HEK293 (cell line): ENCODE measurements at regions not wholly inside any gene's neighbourhood (a gene's known extent, or its start where the extent isn't known, plus 50 kb on each side); places are given as distances from the start of the nearest gene placed in this dataset.

Source experiments
- ZNF114 ChIP-seq: fragments of 450-650 bp; formaldehyde crosslinking; IDR thresholded peaks from 2 replicates; pipeline ENCODE4 v1.5.0; 2017; ENCODE audit warnings: missing biosample characterization, missing genetic modification characterization
- TF ChIP-seq, protein P1 (sequence below): fragments of 450-650 bp; formaldehyde crosslinking; IDR thresholded peaks from 2 replicates; pipeline ENCODE4 v1.5.1; 2016; ENCODE audit warnings: missing biosample characterization, missing genetic modification characterization
- TF ChIP-seq, protein P2 (sequence below): fragments of 450-650 bp; formaldehyde crosslinking; IDR thresholded peaks from 2 replicates; pipeline ENCODE4 v1.5.1; 2016; ENCODE audit warnings: missing biosample characterization, missing genetic modification characterization, borderline replicate concordance
- TF ChIP-seq, protein P3 (sequence below): fragments of 450-650 bp; formaldehyde crosslinking; IDR thresholded peaks from 2 replicates; pipeline ENCODE4 v1.5.1; 2016; ENCODE audit warnings: missing biosample characterization, missing genetic modification characterization

DNA sequence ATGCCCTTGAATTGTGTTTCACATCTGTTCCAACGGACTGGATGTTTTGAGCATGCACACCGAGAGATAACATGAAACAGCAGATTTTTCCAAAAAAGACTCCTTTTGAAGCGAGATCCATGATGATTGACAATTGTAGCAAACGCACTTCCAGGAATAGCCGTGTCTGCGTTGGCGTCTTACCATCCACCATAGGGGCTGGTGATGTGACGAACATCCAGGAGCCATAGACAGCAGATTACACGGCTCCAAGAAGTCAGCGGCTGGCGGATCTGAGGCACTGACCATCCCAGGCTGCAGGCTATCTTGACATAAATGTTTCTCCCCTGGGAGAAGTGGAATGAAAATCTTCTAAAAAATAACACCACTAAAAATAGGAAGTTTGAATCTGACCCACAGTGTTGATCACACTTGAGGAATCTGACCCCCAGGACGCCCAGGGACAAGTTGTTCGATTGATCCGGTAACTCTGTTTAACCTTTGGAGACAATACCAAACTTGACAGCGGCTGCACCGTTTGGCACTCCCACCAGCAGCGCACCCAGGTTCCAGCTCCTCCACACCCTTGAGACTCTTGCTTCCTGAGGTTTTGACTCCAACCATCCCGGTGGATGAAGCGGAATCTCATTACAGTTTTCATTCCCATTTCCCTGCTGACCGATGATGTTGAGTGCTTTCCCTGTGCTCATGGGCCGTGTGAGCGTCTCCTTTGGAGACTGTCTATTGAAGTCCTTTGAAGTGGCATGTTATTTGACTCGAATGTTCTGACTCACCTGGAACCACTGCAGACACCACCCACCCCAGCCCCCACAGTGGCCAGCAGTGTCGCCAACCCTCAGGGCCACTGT, 140.0 kb upstream of the GPC1 start:
- TF ChIP-seq, protein P1, sequence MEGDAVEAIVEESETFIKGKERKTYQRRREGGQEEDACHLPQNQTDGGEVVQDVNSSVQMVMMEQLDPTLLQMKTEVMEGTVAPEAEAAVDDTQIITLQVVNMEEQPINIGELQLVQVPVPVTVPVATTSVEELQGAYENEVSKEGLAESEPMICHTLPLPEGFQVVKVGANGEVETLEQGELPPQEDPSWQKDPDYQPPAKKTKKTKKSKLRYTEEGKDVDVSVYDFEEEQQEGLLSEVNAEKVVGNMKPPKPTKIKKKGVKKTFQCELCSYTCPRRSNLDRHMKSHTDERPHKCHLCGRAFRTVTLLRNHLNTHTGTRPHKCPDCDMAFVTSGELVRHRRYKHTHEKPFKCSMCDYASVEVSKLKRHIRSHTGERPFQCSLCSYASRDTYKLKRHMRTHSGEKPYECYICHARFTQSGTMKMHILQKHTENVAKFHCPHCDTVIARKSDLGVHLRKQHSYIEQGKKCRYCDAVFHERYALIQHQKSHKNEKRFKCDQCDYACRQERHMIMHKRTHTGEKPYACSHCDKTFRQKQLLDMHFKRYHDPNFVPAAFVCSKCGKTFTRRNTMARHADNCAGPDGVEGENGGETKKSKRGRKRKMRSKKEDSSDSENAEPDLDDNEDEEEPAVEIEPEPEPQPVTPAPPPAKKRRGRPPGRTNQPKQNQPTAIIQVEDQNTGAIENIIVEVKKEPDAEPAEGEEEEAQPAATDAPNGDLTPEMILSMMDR: no peak
- no peak for TF ChIP-seq ZNF114
- TF ChIP-seq, protein P2, sequence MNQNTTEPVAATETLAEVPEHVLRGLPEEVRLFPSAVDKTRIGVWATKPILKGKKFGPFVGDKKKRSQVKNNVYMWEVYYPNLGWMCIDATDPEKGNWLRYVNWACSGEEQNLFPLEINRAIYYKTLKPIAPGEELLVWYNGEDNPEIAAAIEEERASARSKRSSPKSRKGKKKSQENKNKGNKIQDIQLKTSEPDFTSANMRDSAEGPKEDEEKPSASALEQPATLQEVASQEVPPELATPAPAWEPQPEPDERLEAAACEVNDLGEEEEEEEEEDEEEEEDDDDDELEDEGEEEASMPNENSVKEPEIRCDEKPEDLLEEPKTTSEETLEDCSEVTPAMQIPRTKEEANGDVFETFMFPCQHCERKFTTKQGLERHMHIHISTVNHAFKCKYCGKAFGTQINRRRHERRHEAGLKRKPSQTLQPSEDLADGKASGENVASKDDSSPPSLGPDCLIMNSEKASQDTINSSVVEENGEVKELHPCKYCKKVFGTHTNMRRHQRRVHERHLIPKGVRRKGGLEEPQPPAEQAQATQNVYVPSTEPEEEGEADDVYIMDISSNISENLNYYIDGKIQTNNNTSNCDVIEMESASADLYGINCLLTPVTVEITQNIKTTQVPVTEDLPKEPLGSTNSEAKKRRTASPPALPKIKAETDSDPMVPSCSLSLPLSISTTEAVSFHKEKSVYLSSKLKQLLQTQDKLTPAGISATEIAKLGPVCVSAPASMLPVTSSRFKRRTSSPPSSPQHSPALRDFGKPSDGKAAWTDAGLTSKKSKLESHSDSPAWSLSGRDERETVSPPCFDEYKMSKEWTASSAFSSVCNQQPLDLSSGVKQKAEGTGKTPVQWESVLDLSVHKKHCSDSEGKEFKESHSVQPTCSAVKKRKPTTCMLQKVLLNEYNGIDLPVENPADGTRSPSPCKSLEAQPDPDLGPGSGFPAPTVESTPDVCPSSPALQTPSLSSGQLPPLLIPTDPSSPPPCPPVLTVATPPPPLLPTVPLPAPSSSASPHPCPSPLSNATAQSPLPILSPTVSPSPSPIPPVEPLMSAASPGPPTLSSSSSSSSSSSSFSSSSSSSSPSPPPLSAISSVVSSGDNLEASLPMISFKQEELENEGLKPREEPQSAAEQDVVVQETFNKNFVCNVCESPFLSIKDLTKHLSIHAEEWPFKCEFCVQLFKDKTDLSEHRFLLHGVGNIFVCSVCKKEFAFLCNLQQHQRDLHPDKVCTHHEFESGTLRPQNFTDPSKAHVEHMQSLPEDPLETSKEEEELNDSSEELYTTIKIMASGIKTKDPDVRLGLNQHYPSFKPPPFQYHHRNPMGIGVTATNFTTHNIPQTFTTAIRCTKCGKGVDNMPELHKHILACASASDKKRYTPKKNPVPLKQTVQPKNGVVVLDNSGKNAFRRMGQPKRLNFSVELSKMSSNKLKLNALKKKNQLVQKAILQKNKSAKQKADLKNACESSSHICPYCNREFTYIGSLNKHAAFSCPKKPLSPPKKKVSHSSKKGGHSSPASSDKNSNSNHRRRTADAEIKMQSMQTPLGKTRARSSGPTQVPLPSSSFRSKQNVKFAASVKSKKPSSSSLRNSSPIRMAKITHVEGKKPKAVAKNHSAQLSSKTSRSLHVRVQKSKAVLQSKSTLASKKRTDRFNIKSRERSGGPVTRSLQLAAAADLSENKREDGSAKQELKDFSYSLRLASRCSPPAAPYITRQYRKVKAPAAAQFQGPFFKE (tag by site-specific recombination): no peak
- TF ChIP-seq, protein P3, sequence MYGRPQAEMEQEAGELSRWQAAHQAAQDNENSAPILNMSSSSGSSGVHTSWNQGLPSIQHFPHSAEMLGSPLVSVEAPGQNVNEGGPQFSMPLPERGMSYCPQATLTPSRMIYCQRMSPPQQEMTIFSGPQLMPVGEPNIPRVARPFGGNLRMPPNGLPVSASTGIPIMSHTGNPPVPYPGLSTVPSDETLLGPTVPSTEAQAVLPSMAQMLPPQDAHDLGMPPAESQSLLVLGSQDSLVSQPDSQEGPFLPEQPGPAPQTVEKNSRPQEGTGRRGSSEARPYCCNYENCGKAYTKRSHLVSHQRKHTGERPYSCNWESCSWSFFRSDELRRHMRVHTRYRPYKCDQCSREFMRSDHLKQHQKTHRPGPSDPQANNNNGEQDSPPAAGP (tag by site-specific recombination): no peak
